GM12878 (cell line): ENCODE measurements at regions not wholly inside any gene's neighbourhood (a gene's known extent, or its start where the extent isn't known, plus 50 kb on each side); places are given as distances from the start of the nearest gene placed in this dataset.

ENCODE experiments used
- ATAC-seq: fragments of 200-7000 bp; cut with Tn5 transposase; 3 replicates; pipeline ENCODE4 v1.9.1; 2020; ENCODE audit warnings: mild to moderate bottlenecking, moderate library complexity
- BruUV-seq: library from RNA; stranded (reverse); fragments of 400-500 nt; replicated peaks from 2 replicates; lab custom pipeline; 2021; lab: Mats Ljungman, UMichigan
- CTCF ChIA-PET: fragments of 300-600 bp; sonication (Branson Sonifier 250); formaldehyde crosslinking; extraction: SDS; loops from one replicate; lab custom pipeline; 2021; ENCODE audit warnings: inconsistent platforms; lab: Yijun Ruan, JAX
- POLR2A ChIA-PET: fragments of 350-600 bp; formaldehyde crosslinking; extraction: SDS; loops from one replicate; lab custom pipeline; 2021; ENCODE audit warnings: inconsistent platforms; lab: Charles Lee
- RAD21 ChIA-PET: fragments of 300-600 bp; sonication (Branson Sonifier 250); formaldehyde crosslinking; loops from one replicate; lab custom pipeline; 2023; ENCODE audit warnings: antibody characterized with exemption; ENCODE audit not compliant: unreplicated experiment; lab: Charles Lee
- SMC1A ChIA-PET: fragments of 300-600 bp; sonication (Branson Sonifier 250); formaldehyde crosslinking; loops from one replicate; lab custom pipeline; 2023; ENCODE audit not compliant: unreplicated experiment, uncharacterized antibody; lab: Charles Lee
- DNase-seq: peaks from one replicate; pipeline ENCODE4 v3.0.0-alpha.2; 2011; ENCODE audit warnings: low read depth, low spot score
- FAIRE-seq: peaks from 3 replicates; lab custom pipeline; 2011; peaks lifted over from hg19 to GRCh38; lab: Jason Lieb, UNC
- H2AFZ ChIP-seq: 2 replicates; pipeline ENCODE4 v1.6.0; 2011; ENCODE audit warnings: low read depth, low read length, control low read depth; ENCODE audit not compliant: control insufficient read depth
- H3K27ac ChIP-seq: 2 replicates; pipeline ENCODE4 v1.5.1; 2011; ENCODE audit warnings: control low read depth; ENCODE audit not compliant: control insufficient read depth, insufficient read depth
- H3K27me3 ChIP-seq, 2 experiments: replicated peaks in 1 of 2; 2 replicates each; pipeline versions ENCODE4 v1.6.0 to v1.6.1; 2011; ENCODE audit warnings: low read length in 1 of 2; ENCODE audit not compliant: control insufficient read depth in 2 of 2, insufficient read depth in 2 of 2
- H3K36me3 ChIP-seq, 2 experiments: 2 replicates each; pipeline ENCODE4 v1.5.1; 2011; ENCODE audit warnings: low read length in 1 of 2; ENCODE audit not compliant: control insufficient read depth in 2 of 2, insufficient read depth in 2 of 2
- H3K4me1 ChIP-seq: 2 replicates; pipeline ENCODE4 v1.6.1; 2011; ENCODE audit warnings: mild to moderate bottlenecking, low read length, moderate library complexity, mixed read lengths; ENCODE audit not compliant: control insufficient read depth, insufficient read depth
- H3K4me2 ChIP-seq: 2 replicates; pipeline ENCODE4 v1.6.0; 2011; ENCODE audit warnings: control low read depth; ENCODE audit not compliant: control insufficient read depth, insufficient read depth
- H3K4me3 ChIP-seq: fragments of 200-600 bp; sonication (generic); 2 replicates; pipeline ENCODE4 v1.5.1; 2016
- H3K79me2 ChIP-seq: 2 replicates; pipeline ENCODE4 v1.6.0; 2011; ENCODE audit warnings: low read length; ENCODE audit not compliant: control insufficient read depth, insufficient read depth
- H3K9ac ChIP-seq: 2 replicates; pipeline ENCODE4 v1.8.0; 2011; ENCODE audit warnings: low read length, control low read depth, mixed read lengths; ENCODE audit not compliant: control insufficient read depth, insufficient read depth
- H3K9me3 ChIP-seq: replicated peaks from 3 replicates; pipeline ENCODE4 v1.5.1; 2011; ENCODE audit warnings: mild to moderate bottlenecking, low read length; ENCODE audit not compliant: control insufficient read depth, insufficient read depth
- H4K20me1 ChIP-seq: 2 replicates; pipeline ENCODE4 v1.6.0; 2011; ENCODE audit not compliant: control insufficient read depth, insufficient read depth
- BACH1 ChIP-seq: fragments of 450-650 bp; IDR thresholded peaks from 2 replicates; pipeline ENCODE4 v1.6.1; 2017; ENCODE audit warnings: mild to moderate bottlenecking, borderline replicate concordance
- CREM ChIP-seq: IDR thresholded peaks from 2 replicates; pipeline ENCODE4 v1.6.1; 2014; ENCODE audit warnings: antibody characterized with exemption, low read depth
- FOXK2 ChIP-seq: fragments of 450-650 bp; IDR thresholded peaks from 2 replicates; pipeline ENCODE4 v1.6.1; 2017; ENCODE audit warnings: mild to moderate bottlenecking, moderate library complexity
- KDM1A ChIP-seq: fragments of 200-600 bp; sonication (generic); IDR thresholded peaks from 2 replicates; pipeline ENCODE4 v1.6.1; 2016; ENCODE audit warnings: borderline replicate concordance
- MEF2B ChIP-seq: fragments of 450-650 bp; IDR thresholded peaks from 2 replicates; pipeline ENCODE4 v1.6.1; 2018; ENCODE audit warnings: mild to moderate bottlenecking, moderate library complexity; ENCODE audit not compliant: partially characterized antibody, poor library complexity, severe bottlenecking
- MXI1 ChIP-seq: fragments of 150-350 bp; IDR thresholded peaks from 2 replicates; pipeline ENCODE4 v1.6.1; 2011; ENCODE audit warnings: low read depth, mild to moderate bottlenecking, inconsistent platforms, low read length, improper control_type of control experiment
- MYC ChIP-seq: IDR thresholded peaks from 2 replicates; pipeline ENCODE4 v1.6.1; 2011; ENCODE audit warnings: mild to moderate bottlenecking, low read length, moderate library complexity, inconsistent platforms; ENCODE audit not compliant: insufficient read depth, insufficient replicate concordance, insufficient read length, severe bottlenecking
- PAX5 ChIP-seq: IDR thresholded peaks from 2 replicates; pipeline ENCODE4 v1.6.1; 2011; ENCODE audit warnings: low read depth, low read length, borderline replicate concordance
- POLR2AphosphoS5 ChIP-seq: IDR thresholded peaks from 2 replicates; pipeline ENCODE4 v1.6.1; 2011; ENCODE audit warnings: mild to moderate bottlenecking, low read length, inconsistent platforms
- RAD21 ChIP-seq: IDR thresholded peaks from 2 replicates; pipeline ENCODE4 v1.6.1; 2011; ENCODE audit warnings: mild to moderate bottlenecking, low read depth, low read length, moderate library complexity; ENCODE audit not compliant: insufficient read depth
- YY1 ChIP-seq: IDR thresholded peaks from 2 replicates; pipeline ENCODE4 v1.6.1; 2011; ENCODE audit warnings: low read depth, mild to moderate bottlenecking, low read length
- ZNF622 ChIP-seq: fragments of 450-650 bp; IDR thresholded peaks from 2 replicates; pipeline ENCODE4 v1.6.1; 2017; ENCODE audit warnings: mild to moderate bottlenecking, inconsistent platforms
- ZSCAN29 ChIP-seq: fragments of 450-650 bp; IDR thresholded peaks from 2 replicates; pipeline ENCODE4 v1.6.1; 2017; ENCODE audit warnings: mild to moderate bottlenecking, moderate library complexity
- WGBS: methylation state at CpG from one replicate; pipeline ENCODE4 v1.1.6; 2016; ENCODE audit warnings: low lambda C conversion rate; ENCODE audit not compliant: insufficient replicate concordance, insufficient coverage; ENCODE audit errors: missing lambda C conversion rate; 5-methylcytosine and 5-hydroxymethylcytosine counted together
- in situ Hi-C: fragments of 300-500 bp; cut with MboI; formaldehyde crosslinking; loops from 9 replicates; pipeline ENCODE4 v1.14.3; 2018; ENCODE audit warnings: mixed read lengths
- intact Hi-C: fragments of 100-400 bp; cut with micrococcal nuclease; formaldehyde crosslinking; loops from one replicate; pipeline ENCODE4 v1.14.2; 2022; ENCODE audit not compliant: unreplicated experiment
- TF ChIP-seq, protein P1 (sequence below): fragments of 450-650 bp; formaldehyde crosslinking; IDR thresholded peaks from 2 replicates; pipeline ENCODE4 v1.4.0; 2022; ENCODE audit warnings: mild to moderate bottlenecking, moderate library complexity
- TF ChIP-seq, protein P2 (sequence below): fragments of 450-650 bp; IDR thresholded peaks from 2 replicates; pipeline ENCODE4 v1.6.1; 2016; ENCODE audit warnings: mild to moderate bottlenecking, moderate library complexity, borderline replicate concordance
- TF ChIP-seq, protein P3 (sequence below): IDR thresholded peaks from 2 replicates; pipeline ENCODE4 v1.6.1; 2012; ENCODE audit warnings: low read depth, low read length, improper control_type of control experiment
- TF ChIP-seq, protein P4 (sequence below): IDR thresholded peaks from 2 replicates; pipeline ENCODE4 v1.6.1; 2012; ENCODE audit warnings: low read depth, low read length, improper control_type of control experiment

DNA sequence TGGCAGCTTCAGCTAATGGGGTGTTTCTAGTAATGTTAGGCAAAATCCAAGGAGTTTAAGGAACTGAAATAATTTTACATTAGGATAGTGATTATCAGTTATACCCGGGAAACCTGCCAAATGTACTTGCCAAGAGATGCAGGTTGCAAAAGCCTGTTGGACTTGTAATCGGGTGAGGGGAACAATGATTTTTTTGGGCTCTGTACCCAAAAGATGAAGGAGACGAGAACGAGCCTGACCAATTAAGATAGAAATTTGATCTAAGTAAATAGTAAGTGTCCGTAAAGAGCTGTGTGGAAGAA, 56.3 kb upstream of the ARL4D start:
- FAIRE-seq (no peak), DNase-seq (no peak), ATAC-seq (no peak)
- H3K36me3 ChIP-seq: no peaks in the 10 kb centered on the region
- no peak overlapping the region for H3K4me2 ChIP-seq
- H3K79me2 ChIP-seq: no peaks in the 10 kb centered on the region
- H3K27me3 ChIP-seq: no peaks in the 10 kb centered on the region
- H3K4me1 ChIP-seq: no peaks in the 10 kb centered on the region
- no peak overlapping the region for H2AFZ ChIP-seq
- BruUV-seq: no TSS peak
- POLR2A ChIA-PET: no interaction called here
- H3K9me3 ChIP-seq: peaks cover 2% of the 10 kb centered on the region; the same call in 1 of the 3 replicates
- RAD21 ChIA-PET: no interaction called here
- no peak overlapping the region for H3K27ac ChIP-seq
- H4K20me1 ChIP-seq: no peaks in the 10 kb centered on the region
- CTCF ChIA-PET: interaction anchor here (1.2 kb wide), 2 partner anchors 8 to 11 kb away, joined by 4 to 6 read pairs; no protein-coding TSS in a partner anchor
- intact Hi-C loops (no loop called here), in situ Hi-C loops (no loop called here)
- no peak overlapping the region for H3K4me3 ChIP-seq
- SMC1A ChIA-PET: no interaction called here
- H3K9ac ChIP-seq: no peak overlapping the region
- WGBS: 71% methylated on average over 5 of the region's 5 CpGs
- TF ChIP-seq YY1 (no peak), MEF2B (no peak), FOXK2 (no peak), CREM (no peak), BACH1 (no peak), KDM1A (no peak), PAX5 (no peak), MXI1 (no peak), MYC (no peak), ZNF622 (no peak), RAD21 (no peak), ZSCAN29 (no peak), POLR2AphosphoS5 (no peak)
- TF ChIP-seq, protein P1, sequence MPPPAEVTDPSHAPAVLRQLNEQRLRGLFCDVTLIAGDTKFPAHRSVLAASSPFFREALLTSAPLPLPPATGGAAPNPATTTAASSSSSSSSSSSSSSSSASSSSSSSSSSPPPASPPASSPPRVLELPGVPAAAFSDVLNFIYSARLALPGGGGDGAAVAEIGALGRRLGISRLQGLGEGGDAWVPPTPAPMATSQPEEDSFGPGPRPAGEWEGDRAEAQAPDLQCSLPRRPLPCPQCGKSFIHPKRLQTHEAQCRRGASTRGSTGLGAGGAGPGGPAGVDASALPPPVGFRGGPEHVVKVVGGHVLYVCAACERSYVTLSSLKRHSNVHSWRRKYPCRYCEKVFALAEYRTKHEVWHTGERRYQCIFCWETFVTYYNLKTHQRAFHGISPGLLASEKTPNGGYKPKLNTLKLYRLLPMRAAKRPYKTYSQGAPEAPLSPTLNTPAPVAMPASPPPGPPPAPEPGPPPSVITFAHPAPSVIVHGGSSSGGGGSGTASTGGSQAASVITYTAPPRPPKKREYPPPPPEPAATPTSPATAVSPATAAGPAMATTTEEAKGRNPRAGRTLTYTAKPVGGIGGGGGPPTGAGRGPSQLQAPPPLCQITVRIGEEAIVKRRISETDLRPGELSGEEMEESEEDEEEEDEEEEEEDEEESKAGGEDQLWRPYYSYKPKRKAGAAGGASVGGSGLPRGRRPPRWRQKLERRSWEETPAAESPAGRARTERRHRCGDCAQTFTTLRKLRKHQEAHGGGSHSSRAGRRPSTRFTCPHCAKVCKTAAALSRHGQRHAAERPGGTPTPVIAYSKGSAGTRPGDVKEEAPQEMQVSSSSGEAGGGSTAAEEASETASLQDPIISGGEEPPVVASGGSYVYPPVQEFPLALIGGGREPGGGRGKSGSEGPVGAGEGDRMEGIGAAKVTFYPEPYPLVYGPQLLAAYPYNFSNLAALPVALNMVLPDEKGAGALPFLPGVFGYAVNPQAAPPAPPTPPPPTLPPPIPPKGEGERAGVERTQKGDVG (CRISPR knock-in tag): no peak
- TF ChIP-seq, protein P2, sequence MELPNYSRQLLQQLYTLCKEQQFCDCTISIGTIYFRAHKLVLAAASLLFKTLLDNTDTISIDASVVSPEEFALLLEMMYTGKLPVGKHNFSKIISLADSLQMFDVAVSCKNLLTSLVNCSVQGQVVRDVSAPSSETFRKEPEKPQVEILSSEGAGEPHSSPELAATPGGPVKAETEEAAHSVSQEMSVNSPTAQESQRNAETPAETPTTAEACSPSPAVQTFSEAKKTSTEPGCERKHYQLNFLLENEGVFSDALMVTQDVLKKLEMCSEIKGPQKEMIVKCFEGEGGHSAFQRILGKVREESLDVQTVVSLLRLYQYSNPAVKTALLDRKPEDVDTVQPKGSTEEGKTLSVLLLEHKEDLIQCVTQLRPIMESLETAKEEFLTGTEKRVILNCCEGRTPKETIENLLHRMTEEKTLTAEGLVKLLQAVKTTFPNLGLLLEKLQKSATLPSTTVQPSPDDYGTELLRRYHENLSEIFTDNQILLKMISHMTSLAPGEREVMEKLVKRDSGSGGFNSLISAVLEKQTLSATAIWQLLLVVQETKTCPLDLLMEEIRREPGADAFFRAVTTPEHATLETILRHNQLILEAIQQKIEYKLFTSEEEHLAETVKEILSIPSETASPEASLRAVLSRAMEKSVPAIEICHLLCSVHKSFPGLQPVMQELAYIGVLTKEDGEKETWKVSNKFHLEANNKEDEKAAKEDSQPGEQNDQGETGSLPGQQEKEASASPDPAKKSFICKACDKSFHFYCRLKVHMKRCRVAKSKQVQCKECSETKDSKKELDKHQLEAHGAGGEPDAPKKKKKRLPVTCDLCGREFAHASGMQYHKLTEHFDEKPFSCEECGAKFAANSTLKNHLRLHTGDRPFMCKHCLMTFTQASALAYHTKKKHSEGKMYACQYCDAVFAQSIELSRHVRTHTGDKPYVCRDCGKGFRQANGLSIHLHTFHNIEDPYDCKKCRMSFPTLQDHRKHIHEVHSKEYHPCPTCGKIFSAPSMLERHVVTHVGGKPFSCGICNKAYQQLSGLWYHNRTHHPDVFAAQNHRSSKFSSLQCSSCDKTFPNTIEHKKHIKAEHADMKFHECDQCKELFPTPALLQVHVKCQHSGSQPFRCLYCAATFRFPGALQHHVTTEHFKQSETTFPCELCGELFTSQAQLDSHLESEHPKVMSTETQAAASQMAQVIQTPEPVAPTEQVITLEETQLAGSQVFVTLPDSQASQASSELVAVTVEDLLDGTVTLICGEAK: no peak
- TF ChIP-seq, protein P3, sequence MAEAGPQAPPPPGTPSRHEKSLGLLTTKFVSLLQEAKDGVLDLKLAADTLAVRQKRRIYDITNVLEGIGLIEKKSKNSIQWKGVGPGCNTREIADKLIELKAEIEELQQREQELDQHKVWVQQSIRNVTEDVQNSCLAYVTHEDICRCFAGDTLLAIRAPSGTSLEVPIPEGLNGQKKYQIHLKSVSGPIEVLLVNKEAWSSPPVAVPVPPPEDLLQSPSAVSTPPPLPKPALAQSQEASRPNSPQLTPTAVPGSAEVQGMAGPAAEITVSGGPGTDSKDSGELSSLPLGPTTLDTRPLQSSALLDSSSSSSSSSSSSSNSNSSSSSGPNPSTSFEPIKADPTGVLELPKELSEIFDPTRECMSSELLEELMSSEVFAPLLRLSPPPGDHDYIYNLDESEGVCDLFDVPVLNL: no peak
- TF ChIP-seq, protein P4, sequence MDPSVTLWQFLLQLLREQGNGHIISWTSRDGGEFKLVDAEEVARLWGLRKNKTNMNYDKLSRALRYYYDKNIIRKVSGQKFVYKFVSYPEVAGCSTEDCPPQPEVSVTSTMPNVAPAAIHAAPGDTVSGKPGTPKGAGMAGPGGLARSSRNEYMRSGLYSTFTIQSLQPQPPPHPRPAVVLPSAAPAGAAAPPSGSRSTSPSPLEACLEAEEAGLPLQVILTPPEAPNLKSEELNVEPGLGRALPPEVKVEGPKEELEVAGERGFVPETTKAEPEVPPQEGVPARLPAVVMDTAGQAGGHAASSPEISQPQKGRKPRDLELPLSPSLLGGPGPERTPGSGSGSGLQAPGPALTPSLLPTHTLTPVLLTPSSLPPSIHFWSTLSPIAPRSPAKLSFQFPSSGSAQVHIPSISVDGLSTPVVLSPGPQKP: no peak
